Epithelial cell of esophagus (primary cell): ENCODE measurements at regions not wholly inside any gene's neighbourhood (a gene's known extent, or its start where the extent isn't known, plus 50 kb on each side); places are given as distances from the start of the nearest gene placed in this dataset.
A peak's percentile ranks its signal among the peaks of the same experiment; 100 is the strongest.
"Not testable (repeated sequence)": the region's sequence is repeated elsewhere in the genome, so short reads cannot be mapped to it uniquely, and the experiment has no call there.

ENCODE experiments used
- DNase-seq: peaks from one replicate; pipeline ENCODE4 v3.0.0; 2010; ENCODE audit warnings: low read depth
- H3K4me3 ChIP-seq: 2 replicates; pipeline ENCODE4 v1.5.1; 2011; ENCODE audit warnings: mild to moderate bottlenecking, low read length, control low read depth
- CTCF ChIP-seq: IDR thresholded peaks from 2 replicates; pipeline ENCODE4 v1.5.1; 2011; ENCODE audit warnings: low read depth, mild to moderate bottlenecking, low read length, control low read depth, inconsistent platforms; ENCODE audit not compliant: insufficient read depth; ENCODE audit errors: missing control alignments

- H3K4me3 ChIP-seq = no peak overlapping the region
- no peak for DNase-seq
Measured at GRCh38 chr1:186255266-186255665, 119.8 kb downstream of the TPR start.

GRCh38 chr1:186250529-186250928 is 124.5 kb downstream of the TPR start:
- DNase-seq = no peak
- no peak for TF ChIP-seq CTCF

More at GRCh38 chr1:186255266-186255665, 119.8 kb downstream of the TPR start:
- TF ChIP-seq CTCF = no peak

GRCh38 chr1:186248608-186249007 is 126.4 kb downstream of the TPR start:
- DNase-seq, H3K4me3 ChIP-seq: not testable (repeated sequence)

More at GRCh38 chr1:186250529-186250928, 124.5 kb downstream of the TPR start:
- H3K4me3 ChIP-seq = no peak overlapping the region

- TF ChIP-seq CTCF = peak; percentile 46
- DNase-seq = peak; percentile 19
- no peak overlapping the region for H3K4me3 ChIP-seq
Measured at GRCh38 chr1:186244825-186245224, 130.2 kb downstream of the TPR start.
